HG02852 (cell line): ENCODE measurements at regions not wholly inside any gene's neighbourhood (a gene's known extent, or its start where the extent isn't known, plus 50 kb on each side); places are given as distances from the start of the nearest gene placed in this dataset.

ENCODE experiments used
- ATAC-seq: cut with Tn5 transposase; IDR thresholded peaks from one replicate; pipeline ENCODE4 v1.9.1; 2021; ENCODE audit warnings: mild to moderate bottlenecking, moderate library complexity; ENCODE audit not compliant: unreplicated experiment

DNA sequence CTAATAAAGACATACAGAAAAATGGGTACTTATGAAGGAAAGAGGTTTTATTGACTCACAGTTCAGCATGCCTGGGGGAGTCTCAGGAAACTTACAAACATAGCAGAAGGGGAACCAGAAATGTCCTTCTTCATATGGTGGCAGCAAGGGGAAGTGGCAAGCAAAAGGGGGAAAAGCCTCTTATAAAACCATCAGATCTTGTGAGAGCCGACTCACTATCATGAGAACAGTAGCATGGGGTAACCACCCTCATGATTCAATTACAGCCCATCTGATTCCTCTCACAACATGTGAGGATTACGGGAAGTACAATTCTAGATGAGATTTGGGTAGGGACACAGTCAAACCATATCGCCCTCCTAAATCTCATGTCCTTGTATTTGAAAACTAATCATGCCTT lies 1305.4 kb upstream of the SORCS1 start:
- ATAC-seq = no peak

DNA sequence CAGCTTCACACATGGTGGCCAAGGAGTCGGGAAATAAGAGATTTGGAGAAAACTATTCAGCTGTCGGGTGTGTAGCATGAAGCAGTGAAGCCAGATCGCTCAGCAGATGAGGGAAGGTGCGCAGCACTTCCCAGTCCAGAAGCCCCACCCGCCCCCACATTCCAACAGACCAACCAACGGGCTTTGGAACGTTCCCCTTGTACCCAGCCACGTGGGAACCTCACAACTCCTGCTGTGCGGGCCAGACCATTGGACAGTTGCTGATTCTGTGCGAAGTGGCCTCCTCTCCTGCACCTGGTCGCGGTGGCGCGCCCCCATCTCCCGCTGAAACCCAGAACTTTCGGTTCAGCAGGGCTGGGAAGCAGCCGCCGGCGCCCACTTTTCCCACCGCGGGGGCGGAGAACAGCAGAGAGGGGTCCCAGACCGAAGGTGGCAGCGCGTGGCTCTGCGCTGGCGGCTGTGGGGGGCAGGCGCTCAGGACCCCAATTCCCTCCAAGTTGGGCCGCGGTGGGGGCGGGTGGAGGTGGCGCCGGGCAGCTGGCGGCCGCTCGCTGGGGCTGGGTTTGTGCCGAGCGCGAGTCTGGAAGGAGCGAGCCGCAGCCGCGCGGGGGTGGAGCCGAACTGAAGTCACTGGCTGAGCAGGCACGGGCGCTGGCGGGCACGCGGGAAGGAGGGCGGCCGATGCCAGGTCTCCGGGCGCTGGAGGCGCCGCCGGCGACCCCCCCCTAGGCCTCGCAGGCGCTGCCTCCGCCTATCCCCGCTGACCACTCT lies 1301.5 kb upstream of the SORCS1 start:
- ATAC-seq = no peak

DNA sequence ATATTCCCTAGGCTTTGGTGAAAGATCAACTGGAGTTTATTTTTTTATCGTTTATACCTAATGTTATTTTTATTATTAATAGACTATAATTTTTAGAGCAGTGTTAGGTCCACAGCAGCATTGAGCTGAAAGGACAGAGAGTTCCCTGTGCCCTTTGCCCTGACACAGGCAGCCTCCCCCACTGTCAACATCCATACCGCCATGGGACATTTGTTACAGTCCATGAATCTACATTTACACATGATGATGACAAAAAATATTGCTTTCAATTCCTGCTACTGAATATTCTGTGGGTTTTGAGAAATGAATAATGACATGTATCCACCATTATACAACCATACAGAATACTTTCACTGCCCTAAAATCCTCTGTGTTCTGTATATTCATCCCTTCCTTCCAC lies 1297.5 kb upstream of the SORCS1 start:
- no peak for ATAC-seq

DNA sequence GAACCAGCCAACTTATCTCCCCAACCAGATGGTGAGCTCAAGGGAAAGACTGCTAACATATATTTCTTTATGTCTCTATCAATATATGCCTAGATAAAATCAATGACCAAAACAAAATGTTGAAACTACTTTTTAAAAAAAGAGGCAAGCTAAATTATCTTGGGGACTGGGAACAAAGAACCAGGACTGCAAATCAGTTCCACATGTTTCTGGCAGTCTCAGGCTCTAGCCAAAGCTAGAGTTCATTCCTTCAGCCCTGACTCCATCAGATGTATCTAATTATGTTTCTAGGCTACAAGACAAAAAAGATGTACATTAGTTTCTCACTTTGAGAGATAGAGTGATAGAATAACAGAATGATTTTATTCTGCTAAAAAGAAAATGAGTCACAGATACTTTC lies 1290.3 kb upstream of the SORCS1 start:
- ATAC-seq = no peak

DNA sequence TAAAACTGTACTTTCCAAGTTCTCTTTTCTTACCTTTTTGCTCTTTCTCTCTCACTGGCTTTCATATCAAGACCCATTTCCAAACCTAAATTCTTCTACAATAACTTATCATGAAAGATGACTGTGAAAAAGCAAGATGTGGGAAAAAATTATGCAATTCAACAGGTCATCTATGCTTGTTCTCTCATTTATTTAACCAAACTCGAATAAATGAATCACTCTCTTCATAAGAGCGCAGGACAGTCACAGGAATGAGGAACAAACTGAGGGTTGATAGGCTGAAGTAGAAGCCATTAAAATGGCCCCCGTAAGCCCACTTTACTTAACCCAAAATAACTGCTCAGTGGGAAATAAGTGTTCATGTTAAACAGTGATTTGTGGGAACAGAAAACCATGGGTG lies 1289.7 kb upstream of the SORCS1 start:
- no peak for ATAC-seq

DNA sequence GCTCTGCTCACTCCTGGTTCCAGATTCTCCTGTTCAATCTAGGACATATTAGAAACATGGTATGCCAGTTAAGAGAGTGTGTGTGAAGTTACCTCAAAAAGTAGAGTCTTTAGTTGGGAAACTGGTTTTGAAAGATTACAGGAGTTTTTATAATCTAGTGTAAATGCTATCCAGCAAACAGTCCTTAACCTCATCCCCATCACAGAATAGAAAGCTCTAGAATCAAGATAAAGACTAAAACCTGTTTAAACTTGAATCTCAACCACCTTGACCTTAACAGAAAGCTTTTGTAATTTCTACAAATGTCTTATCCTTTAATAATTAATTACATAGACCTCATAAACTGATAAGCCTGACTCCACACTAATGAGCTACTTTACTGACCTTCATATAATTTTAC lies 1288.7 kb upstream of the SORCS1 start:
- no peak for ATAC-seq

DNA sequence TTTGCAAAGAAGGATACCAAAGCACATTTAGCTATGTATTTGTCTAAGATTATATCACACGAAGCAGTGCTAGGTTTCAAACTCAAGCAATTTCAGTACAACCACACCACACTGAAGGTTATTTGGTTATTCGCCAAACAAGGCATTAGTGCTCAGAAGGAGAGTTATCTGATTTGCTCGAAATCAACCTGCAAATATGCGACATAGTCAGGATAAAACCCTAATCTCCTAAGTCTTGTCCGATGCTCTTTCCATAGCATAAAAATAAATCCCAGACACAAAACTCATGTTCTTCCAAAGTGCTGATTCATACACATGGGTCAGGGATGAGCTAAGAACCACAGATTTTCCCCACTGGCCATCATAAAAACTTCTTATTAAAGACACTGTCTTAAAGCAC lies 1288.0 kb upstream of the SORCS1 start:
- ATAC-seq = no peak

DNA sequence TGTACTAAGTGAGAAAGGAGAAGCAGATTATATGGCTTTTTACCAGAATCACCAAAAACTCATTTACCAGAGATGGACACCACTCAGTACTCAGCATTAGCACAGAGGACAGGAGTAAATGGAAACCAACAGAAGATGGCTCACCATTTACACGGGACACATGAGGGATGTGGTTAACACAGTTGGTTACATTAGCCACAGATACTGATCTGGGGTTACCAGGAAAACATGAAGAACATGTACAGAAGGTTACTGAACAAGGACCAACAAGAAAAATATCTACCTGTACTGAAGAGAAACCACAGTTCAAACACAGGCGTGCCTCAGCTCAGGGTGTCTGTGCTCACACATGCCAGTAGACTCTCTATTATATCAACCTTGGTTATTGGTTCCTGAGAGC lies 1285.8 kb upstream of the SORCS1 start:
- no peak for ATAC-seq

DNA sequence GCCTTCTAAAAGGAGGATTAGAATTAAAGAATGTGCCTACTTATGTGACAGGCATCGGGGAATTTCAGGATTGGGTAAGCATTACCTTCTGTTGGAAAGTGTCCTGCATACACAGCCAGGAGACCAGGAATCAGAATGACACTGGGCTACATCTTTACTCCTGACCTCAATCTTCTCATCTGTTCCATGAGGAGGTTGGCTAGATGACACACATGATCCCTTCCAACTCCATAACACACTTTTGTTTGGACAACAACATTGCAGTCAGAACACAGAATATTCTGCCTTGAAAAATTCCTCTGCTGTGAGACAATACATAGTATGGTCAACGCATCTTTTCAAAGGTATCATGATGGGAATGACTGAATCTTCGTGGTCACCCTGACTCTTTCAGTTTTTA lies 1281.2 kb upstream of the SORCS1 start:
- ATAC-seq = no peak

DNA sequence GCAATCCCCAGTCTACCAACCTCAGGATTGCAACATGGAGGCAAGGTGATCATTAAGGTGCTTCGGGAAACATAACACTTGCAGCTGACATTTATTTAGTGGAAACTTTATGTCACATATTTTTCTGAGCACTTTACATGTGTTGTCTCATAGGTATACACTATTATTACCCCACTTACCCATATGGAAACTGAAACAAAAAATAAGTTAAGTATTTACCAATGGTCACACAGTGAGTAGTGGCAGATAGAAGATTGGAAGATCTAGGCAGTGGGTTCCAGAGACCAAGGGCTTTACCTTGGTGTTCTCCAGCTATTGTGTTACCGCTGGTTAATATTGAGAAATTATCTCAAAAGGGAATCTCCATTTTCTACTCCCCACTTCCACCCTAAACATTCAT lies 1279.1 kb upstream of the SORCS1 start:
- ATAC-seq = no peak

DNA sequence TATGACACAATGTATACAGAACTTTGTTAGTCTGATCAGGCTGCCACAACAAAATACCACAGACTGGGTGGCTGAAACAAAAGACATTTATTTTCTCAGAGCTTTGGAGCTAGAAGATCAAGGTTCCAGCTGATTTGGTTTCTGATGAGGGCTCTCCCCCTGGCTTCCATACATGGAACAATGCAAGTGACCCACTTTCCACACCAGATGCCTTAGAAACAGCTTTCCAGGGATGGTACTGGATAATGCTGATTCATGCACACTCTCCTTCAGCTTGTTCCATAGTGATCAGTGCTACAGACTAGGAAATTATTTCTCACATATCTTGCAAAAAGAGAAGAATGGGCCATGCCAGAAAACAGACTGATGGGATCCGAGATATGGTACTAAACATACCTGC lies 1274.9 kb upstream of the SORCS1 start:
- ATAC-seq = no peak

DNA sequence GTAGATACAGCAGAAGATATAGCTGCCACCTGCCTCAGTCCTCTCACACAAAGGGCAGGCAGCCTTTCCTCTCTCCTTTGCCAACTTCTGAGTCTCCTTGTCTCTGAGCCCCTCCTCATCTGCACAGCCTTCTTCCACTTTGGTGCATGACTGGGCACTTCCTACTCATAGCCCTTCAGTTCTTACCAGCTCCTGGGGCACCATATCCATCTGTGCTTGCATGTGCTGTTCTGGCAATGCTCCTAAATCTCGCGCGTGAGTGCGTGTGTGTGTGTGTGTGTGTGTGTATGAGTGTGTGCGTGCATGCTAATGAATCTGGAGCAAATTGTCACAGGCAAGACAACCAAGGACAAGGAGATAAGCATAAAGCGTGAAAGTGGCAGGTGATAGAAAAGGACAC lies 1271.6 kb upstream of the SORCS1 start:
- ATAC-seq = no peak

DNA sequence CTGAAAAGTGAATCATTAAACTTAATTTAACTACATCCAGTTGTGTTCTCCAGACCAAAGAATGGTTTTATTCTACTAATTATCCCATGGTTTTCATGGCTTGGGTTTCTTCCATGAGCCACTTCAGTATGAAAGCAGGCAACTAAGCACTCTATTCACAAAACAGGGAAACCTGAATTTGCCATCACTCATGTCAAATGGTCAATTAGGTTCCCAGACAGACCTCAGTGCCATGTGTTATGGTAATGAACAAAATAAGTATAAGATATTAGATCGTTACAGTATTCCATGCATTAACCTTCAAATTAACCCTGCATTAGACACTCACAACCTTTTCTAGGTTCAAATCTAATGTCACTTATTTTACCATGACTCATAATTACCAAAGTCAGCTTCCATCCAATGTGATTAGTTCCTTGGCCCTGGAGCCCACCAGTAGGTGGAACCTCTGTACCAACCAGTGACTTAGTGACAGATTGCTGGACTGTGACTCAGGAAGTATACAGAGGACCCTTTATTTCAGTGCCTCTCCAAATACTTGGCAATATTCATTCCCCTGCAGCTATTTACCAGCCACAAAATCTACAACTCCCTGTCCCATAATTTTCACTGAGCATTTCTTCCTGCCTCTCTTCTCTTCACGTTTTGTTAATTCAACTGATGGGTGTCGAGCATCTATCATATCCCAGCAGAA lies 1270.2 kb upstream of the SORCS1 start:
- ATAC-seq = no peak

DNA sequence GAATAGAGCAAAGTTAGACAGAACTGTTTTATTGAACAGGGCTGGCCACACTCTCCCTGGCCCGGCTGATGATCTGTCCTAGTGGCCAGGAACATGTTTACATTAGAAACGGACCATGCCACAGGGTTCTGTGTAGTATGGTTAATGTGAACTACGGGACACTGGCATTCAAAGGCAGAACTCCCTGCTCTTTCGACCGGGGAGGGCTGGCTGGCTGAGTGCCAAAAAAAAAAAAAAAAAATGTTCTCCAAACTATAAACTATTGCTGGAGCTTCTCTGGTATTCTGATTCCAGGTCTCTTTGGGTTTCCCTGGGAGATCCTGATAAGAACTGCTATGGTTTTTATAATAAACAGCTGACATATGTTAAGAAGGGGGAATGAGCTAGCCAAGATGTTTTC lies 1262.6 kb upstream of the SORCS1 start:
- ATAC-seq = no peak

DNA sequence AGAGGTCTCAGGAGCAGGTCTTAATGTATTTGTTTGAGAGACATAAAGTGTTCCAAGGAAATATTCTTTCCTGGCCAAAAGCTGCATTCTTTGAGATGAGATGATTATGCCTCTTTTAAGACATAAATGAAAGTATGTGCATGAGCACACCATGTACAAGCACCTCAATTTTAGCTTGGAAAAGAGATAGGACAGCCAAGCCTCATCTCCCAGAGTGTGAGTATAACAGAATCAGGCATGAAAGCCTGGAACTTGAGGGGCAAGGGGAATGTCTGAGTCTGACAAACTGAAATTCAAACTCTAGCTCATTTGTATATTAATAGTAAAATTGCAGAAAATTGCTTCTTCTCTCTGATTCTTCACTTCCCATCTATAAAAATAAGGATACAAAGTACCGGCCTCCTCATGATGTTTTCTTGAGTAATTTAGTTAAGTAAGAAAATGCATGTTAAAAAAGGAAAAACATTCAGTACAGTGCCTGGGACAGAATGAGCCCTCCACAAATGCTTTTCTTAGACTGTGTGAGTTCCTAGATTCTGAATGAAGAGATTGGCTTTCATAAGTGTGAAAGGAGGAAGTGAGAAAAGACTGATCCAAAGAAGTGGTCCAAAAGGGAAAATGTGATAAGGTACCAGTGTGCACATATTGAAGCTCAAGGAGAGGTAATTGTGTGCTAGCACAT lies 1260.9 kb upstream of the SORCS1 start:
- no peak for ATAC-seq

DNA sequence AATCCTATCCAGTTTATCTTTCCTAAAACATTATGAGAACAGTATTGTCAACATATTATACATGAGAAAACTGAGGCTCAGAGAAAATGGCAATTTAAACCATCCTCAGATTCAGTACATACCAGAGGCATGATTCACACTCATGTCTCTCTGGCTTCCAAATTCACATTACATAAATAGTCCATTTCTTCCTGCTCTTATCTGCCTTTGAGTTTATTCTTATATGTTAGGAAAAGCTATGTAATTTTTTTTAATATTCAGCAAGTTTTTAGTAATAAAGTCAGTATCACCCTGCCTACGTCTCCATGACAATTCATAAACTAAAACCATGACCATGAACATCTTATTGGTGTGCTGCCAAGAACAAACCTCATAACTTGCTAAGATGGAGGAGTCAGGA lies 1260.2 kb upstream of the SORCS1 start:
- no peak for ATAC-seq

DNA sequence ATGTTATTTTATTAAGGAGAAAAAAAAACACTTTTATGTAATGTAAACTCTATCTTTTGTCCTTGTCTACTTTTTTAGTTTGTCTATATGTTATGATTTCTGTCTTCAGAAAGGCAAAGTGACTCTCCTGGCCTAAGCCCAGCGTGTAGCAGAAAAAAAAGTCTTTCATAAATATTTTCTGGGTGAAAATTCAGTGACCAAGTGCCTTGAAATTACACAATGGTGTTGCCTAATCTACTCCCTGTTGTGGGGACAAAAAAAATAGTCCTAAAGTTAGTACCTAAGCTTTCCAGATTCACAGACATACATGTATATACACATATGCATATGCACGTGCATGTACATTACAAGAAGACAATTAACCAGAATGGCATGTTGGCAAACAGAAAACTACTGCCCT lies 1257.8 kb upstream of the SORCS1 start:
- no peak for ATAC-seq

DNA sequence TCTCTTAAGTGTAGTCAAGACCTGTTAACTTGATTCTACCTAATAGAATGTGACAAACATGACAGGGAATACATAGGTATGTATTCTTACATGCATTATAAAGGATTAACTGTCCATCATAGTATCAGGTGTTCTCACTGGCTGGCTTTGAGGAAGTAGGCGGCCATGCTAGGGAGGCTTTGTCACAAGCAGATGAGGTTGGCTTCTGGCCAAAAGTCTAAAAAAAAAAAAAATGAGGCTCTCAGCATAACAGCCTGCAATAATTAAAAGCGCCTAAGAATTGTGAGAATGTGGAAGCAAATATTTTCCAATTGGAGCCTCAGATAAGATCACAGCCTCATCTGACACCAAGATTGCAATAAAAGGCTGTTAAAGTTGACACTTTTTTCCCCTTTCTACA lies 1256.8 kb upstream of the SORCS1 start:
- no peak for ATAC-seq

DNA sequence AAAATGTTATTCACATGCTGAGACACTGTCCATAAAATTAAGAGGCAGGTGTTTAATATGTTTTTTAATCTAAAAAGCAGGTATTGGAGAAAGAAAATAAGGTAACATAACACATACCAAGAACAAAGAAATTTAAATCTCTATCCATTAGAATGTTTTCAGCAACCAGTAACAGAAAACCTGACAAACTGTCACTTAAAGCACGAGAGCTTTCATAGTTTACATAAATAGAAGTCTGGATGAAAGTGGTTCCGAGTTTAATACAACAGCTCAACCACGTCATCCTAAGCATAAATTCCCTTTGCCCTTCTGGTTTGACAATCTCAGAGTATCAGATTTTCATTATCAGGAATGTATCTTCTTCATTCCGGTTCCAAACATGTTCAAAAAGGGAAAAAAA lies 1249.4 kb upstream of the SORCS1 start:
- ATAC-seq = no peak

DNA sequence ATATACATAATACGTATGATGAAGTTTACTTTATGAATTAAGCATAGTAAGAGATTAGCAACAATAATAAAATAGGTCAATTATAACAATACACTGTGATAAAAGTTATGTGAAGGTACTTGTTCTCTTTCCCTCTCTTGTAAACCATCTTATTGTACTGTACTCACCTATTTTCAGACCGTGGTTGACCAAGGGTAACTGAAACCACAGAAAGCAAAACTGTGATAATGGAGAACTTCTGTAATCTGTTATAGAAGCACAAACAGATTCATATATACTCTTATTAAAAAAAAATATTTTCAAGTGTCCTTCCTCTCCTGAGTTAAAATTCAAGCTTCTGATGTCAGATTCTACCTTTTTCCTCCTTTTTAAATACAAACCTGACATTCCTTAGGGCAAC lies 1247.8 kb upstream of the SORCS1 start:
- no peak for ATAC-seq

DNA sequence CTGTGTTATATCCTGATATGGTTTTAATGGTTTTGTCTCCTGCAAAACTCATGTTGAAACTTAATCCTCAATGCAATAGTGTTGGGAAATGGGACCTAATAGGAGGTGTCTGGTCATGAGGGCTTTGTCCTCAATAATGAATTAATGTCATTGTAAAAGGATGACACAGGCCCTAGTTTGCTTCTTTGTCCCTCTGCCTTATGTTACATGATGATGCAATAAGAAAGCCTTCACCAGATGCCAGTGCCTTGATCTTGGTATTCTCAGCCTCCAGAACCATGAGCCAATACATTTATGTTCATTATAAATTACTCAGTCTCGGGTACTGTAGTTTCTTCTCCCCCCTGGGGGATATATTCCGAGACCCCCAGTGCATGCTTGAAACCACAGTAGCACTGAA lies 1247.4 kb upstream of the SORCS1 start:
- ATAC-seq = no peak

DNA sequence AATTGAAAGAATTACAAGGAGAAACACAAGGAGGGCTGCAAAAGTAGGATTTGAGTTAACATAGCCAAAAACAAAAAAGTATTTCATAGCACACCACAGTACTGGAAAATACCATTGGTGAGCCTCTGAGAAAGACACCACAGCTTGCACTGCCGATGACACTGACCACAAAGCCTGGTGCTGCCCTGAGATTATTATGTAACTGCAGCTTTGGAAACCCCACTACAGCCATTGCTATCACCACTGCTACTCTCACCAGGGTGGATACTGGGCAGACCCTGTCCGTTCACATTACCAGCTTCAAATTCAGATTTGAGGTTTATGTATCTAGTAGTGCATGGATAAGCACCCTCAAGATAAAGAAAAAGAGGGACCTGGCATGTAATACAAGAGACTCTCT lies 1246.7 kb upstream of the SORCS1 start:
- ATAC-seq = no peak
